ENCODE measurements at regions not wholly inside any gene's neighbourhood (a gene's known extent, or its start where the extent isn't known, plus 50 kb on each side); places are given as distances from the start of the nearest gene placed in this dataset.
"Not testable (repeated sequence)": the region's sequence is repeated elsewhere in the genome, so short reads cannot be mapped to it uniquely, and the experiment has no call there.

- no peak for DNase-seq
Observed at GRCh38 chr2:175755169-175755568, 246.9 kb downstream of the LNPK start.

- DNase-seq = no peak
Observed at GRCh38 chr2:175750195-175750594, 251.9 kb downstream of the LNPK start.

- DNase-seq = no peak
Observed at GRCh38 chr2:175745911-175746310, 256.2 kb downstream of the LNPK start.

- peak; percentile 56 for DNase-seq
Observed at GRCh38 chr2:175744000-175744399, 258.1 kb downstream of the LNPK start.

GRCh38 chr2:175743011-175743410 lies 259.1 kb downstream of the LNPK start:
- no peak for DNase-seq

GRCh38 chr2:175742367-175742766 lies 259.7 kb downstream of the LNPK start:
- DNase-seq = no peak

GRCh38 chr2:175741164-175741563 lies 260.9 kb downstream of the LNPK start:
- no peak for DNase-seq

- no peak for DNase-seq
Observed at GRCh38 chr2:175737722-175738361, 264.2 kb downstream of the LNPK start.

GRCh38 chr2:175734686-175735085 lies 267.4 kb downstream of the LNPK start:
- no peak for DNase-seq

GRCh38 chr2:175732531-175732930 lies 269.5 kb downstream of the LNPK start:
- no peak for DNase-seq

GRCh38 chr2:175730050-175730449 lies 272.0 kb downstream of the LNPK start:
- DNase-seq = no peak

GRCh38 chr2:175729049-175729706 lies 272.9 kb downstream of the LNPK start:
- DNase-seq = no peak

- no peak for DNase-seq
Observed at GRCh38 chr2:175728032-175728431, 274.0 kb downstream of the LNPK start.

- no peak for DNase-seq
Observed at GRCh38 chr2:175726223-175726622, 275.8 kb downstream of the LNPK start.

- DNase-seq = no peak
Observed at GRCh38 chr2:175709248-175709647, 292.8 kb downstream of the LNPK start.

GRCh38 chr2:175707322-175707721 lies 294.7 kb downstream of the LNPK start:
- no peak for DNase-seq

- not testable (repeated sequence) for DNase-seq
Observed at GRCh38 chr2:175704568-175704967, 297.5 kb downstream of the LNPK start.

GRCh38 chr2:175698061-175698460 lies 304.0 kb downstream of the LNPK start:
- DNase-seq = no peak

- DNase-seq = peak; percentile 38
Observed at GRCh38 chr2:175690113-175690837, 311.8 kb downstream of the LNPK start.

GRCh38 chr2:175688243-175688642 lies 313.8 kb downstream of the LNPK start:
- no peak for DNase-seq

GRCh38 chr2:175687465-175687864 lies 314.6 kb downstream of the LNPK start:
- no peak for DNase-seq

- DNase-seq = no peak
Observed at GRCh38 chr2:175686002-175686401, 316.1 kb downstream of the LNPK start.

GRCh38 chr2:175684466-175684865 lies 317.6 kb downstream of the LNPK start:
- no peak for DNase-seq

- DNase-seq = no peak
Observed at GRCh38 chr2:175679728-175680127, 322.3 kb downstream of the LNPK start.

Measured in NCI-H526 treated with DMSO at 0.1 percent for 48 hours (cell line).